NCI-H510A treated with DMSO at 0.1 percent for 48 hours (cell line): ENCODE measurements at regions not wholly inside any gene's neighbourhood (a gene's known extent, or its start where the extent isn't known, plus 50 kb on each side); places are given as distances from the start of the nearest gene placed in this dataset.
"Not testable (repeated sequence)": the region's sequence is repeated elsewhere in the genome, so short reads cannot be mapped to it uniquely, and the experiment has no call there.

ENCODE experiments used
- DNase-seq: peaks from one replicate; lab custom pipeline; 2025; lab: John Stamatoyannopoulos, UW

GRCh38 chr7:19957664-19958063 is 184.2 kb upstream of the TMEM196 start:
- no peak for DNase-seq

GRCh38 chr7:19954166-19954565 is 180.7 kb upstream of the TMEM196 start:
- not testable (repeated sequence) for DNase-seq

GRCh38 chr7:19953411-19953810 is 180.0 kb upstream of the TMEM196 start:
- not testable (repeated sequence) for DNase-seq

- DNase-seq = no peak
These were observed 174.7 kb upstream of the TMEM196 start for GRCh38 chr7:19948160-19948559.

- no peak for DNase-seq
These were observed 171.1 kb upstream of the TMEM196 start for GRCh38 chr7:19944363-19945120.

GRCh38 chr7:19939746-19940145 is 166.3 kb upstream of the TMEM196 start:
- no peak for DNase-seq

- DNase-seq = peak; percentile 18
These were observed 159.3 kb upstream of the TMEM196 start for GRCh38 chr7:19932549-19933249.

- no peak for DNase-seq
These were observed 157.4 kb upstream of the TMEM196 start for GRCh38 chr7:19930851-19931250.

GRCh38 chr7:19930051-19930450 is 156.6 kb upstream of the TMEM196 start:
- DNase-seq = no peak

- DNase-seq = no peak
These were observed 154.8 kb upstream of the TMEM196 start for GRCh38 chr7:19928247-19928646.

- no peak for DNase-seq
These were observed 147.3 kb upstream of the TMEM196 start for GRCh38 chr7:19920705-19921104.

- no peak for DNase-seq
These were observed 146.7 kb upstream of the TMEM196 start for GRCh38 chr7:19920166-19920565.

GRCh38 chr7:19919261-19920095 is 146.1 kb upstream of the TMEM196 start:
- DNase-seq = no peak

- DNase-seq = no peak
These were observed 142.6 kb upstream of the TMEM196 start for GRCh38 chr7:19916046-19916445.

- DNase-seq = no peak
These were observed 142.2 kb upstream of the TMEM196 start for GRCh38 chr7:19915596-19915995.

GRCh38 chr7:19914866-19915265 is 141.4 kb upstream of the TMEM196 start:
- DNase-seq = no peak

GRCh38 chr7:19900118-19900517 is 126.7 kb upstream of the TMEM196 start:
- DNase-seq = no peak

- no peak for DNase-seq
These were observed 126.1 kb upstream of the TMEM196 start for GRCh38 chr7:19899529-19899928.

- DNase-seq = not testable (repeated sequence)
These were observed 109.5 kb upstream of the TMEM196 start for GRCh38 chr7:19882893-19883292.

- DNase-seq = no peak
These were observed 98.7 kb upstream of the TMEM196 start for GRCh38 chr7:19872094-19872493.

GRCh38 chr7:19871102-19871501 is 97.7 kb upstream of the TMEM196 start:
- DNase-seq = no peak

- DNase-seq = no peak
These were observed 96.6 kb upstream of the TMEM196 start for GRCh38 chr7:19869979-19870378.
